Uterus (tissue), 2 donors: ENCODE measurements at regions not wholly inside any gene's neighbourhood (a gene's known extent, or its start where the extent isn't known, plus 50 kb on each side); places are given as distances from the start of the nearest gene placed in this dataset.

Experiments used
- CTCF ChIP-seq, 4 experiments: fragments of 200-600 bp in 2 of 4; fragments of 450-650 bp in 2 of 4; sonication (generic) in 2 of 4; IDR thresholded peaks; one replicate each; pipeline ENCODE4 v1.5.1; 2016 to 2019; ENCODE audit warnings: antibody characterized with exemption in 4 of 4, mild to moderate bottlenecking in 2 of 4, moderate library complexity in 1 of 4
- POLR2A ChIP-seq, 2 donors: fragments of 450-650 bp; IDR thresholded peaks; one replicate each; pipeline ENCODE4 v1.6.1; 2016; ENCODE audit warnings: antibody characterized with exemption in 2 of 2, mild to moderate bottlenecking in 1 of 2, moderate library complexity in 1 of 2

- TF ChIP-seq CTCF (IDR thresholded peaks at IDR 0.05) = no peak
- TF ChIP-seq POLR2A (IDR thresholded peaks at IDR 0.05) = no peak
Measured at GRCh38 chr20:17128206-17128605, 98.6 kb upstream of the PCSK2 start.
